Gastroesophageal sphincter (tissue), 4 donors: ENCODE measurements at regions not wholly inside any gene's neighbourhood (a gene's known extent, or its start where the extent isn't known, plus 50 kb on each side); places are given as distances from the start of the nearest gene placed in this dataset.

Experiments
- ATAC-seq: fragments of 150-250 bp; one replicate; pipeline ENCODE4 v1.9.1; 2016; ENCODE audit warnings: mild to moderate bottlenecking, moderate library complexity
- H3K27ac ChIP-seq, 4 donors: fragments of 200-600 bp; sonication (generic) in 3 of 4; 1 replicate in 3 of 4; 2 replicates in 1 of 4; pipeline ENCODE4 v1.5.1; 2016 to 2019
- H3K27me3 ChIP-seq: fragments of 200-600 bp; sonication (generic); one replicate; pipeline ENCODE4 v1.5.1; 2019
- H3K36me3 ChIP-seq, 2 donors: fragments of 200-600 bp; sonication (generic); one replicate each; pipeline ENCODE4 v1.5.1; 2019; ENCODE audit warnings: control low read depth in 1 of 2
- H3K4me1 ChIP-seq, 3 donors: fragments of 200-600 bp; sonication (generic); 1 replicate in 2 of 3; 2 replicates in 1 of 3; pipeline ENCODE4 v1.5.1; 2016 to 2019; ENCODE audit warnings: control low read depth in 2 of 3
- H3K4me3 ChIP-seq, 2 donors: fragments of 200-600 bp; sonication (generic); one replicate each; pipeline ENCODE4 v1.5.1; 2019; ENCODE audit warnings: mild to moderate bottlenecking in 1 of 2, moderate library complexity in 1 of 2
- H3K9me3 ChIP-seq, 3 donors: fragments of 200-600 bp; sonication (generic); one replicate each; pipeline ENCODE4 v1.5.1; 2017 to 2019; ENCODE audit warnings: control low read depth in 2 of 3
- CTCF ChIP-seq, 4 experiments: fragments of 200-600 bp in 2 of 4; fragments of 450-650 bp in 2 of 4; sonication (generic) in 1 of 4; IDR thresholded peaks; one replicate each; pipeline ENCODE4 v1.5.1; 2017 to 2019; ENCODE audit warnings: antibody characterized with exemption in 4 of 4, mild to moderate bottlenecking in 2 of 4, moderate library complexity in 2 of 4
- EP300 ChIP-seq: sonication (generic); formaldehyde crosslinking; IDR thresholded peaks from one replicate; pipeline ENCODE4 v1.6.1; 2017; ENCODE audit warnings: antibody characterized with exemption, mild to moderate bottlenecking
- POLR2A ChIP-seq, 2 donors: fragments of 450-650 bp; IDR thresholded peaks; one replicate each; pipeline ENCODE4 v1.6.1; 2017; ENCODE audit warnings: antibody characterized with exemption in 2 of 2, mild to moderate bottlenecking in 2 of 2, moderate library complexity in 1 of 2
- POLR2AphosphoS5 ChIP-seq: sonication (generic); formaldehyde crosslinking; IDR thresholded peaks from one replicate; pipeline ENCODE4 v1.6.1; 2017; ENCODE audit warnings: antibody characterized with exemption
- WGBS, 2 donors: methylation state at CpG; one replicate each; pipeline ENCODE4 v1.1.5; 2018; ENCODE audit warnings: low coverage in 1 of 2; 5-methylcytosine and 5-hydroxymethylcytosine counted together
- small RNA-seq, 4 donors: library from RNA; depleted of rRNA; stranded (forward); fragments of <200 nt; gene quantifications; one replicate each; pipeline ENCODE3, GENCODE V24; 2016

DNA sequence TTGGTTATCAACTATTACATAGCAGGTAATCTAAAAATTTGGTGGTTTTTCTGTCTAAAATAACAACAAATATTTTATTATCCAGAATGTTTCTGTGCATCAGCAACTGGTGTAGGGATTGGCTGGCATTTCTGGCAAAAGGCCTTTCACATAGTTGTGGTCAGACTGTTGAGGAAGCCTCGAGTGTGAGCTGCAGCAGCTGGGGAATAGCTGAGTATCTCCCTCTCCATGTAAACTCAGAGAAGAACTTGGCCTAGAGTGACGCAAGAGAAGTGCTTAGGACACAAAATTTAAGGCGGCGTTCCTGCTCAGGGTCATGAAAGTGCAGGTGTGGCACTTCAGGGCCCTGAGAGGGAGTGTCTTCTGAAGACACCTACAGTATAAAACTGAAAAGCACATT lies 558.9 kb downstream of the SPOCK3 start:
- Histone ChIP-seq H3K27ac (no peak overlapping the region), H3K36me3 (no peaks in the 10 kb centered on the region), H3K4me3 (no peak overlapping the region), H3K9me3 (no peaks in the 10 kb centered on the region), H3K27me3 (no peaks in the 10 kb centered on the region), H3K4me1 (no peaks in the 10 kb centered on the region)
- ATAC-seq, result no peak
- TF ChIP-seq POLR2A (IDR thresholded peaks at IDR 0.05) (no peak), CTCF (IDR thresholded peaks at IDR 0.05) (no peak), POLR2AphosphoS5 (no peak), EP300 (no peak)
- WGBS, 2 donors, result 57 to 78% methylated on average over 4 of the region's 4 CpGs

DNA sequence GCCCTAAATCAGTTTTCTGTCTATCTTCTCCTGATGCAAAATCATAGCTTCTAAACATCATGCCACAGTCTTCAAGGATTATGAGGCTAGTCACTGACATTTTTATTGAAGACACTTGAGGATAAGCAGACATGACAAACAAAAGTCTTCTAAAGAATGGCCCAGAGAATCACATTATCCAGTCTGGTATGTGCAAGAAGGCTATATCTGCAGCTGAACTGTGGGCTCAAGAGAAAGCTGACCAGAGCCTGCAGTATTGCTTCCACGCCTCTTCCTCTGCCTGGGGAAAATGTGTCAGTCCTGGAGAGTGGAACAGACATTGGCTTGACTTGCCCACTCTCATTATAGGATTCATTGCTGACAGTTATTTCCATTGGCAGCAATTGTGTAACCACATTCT lies 553.5 kb downstream of the SPOCK3 start:
- Histone ChIP-seq H3K9me3 (no peaks in the 10 kb centered on the region), H3K36me3 (no peaks in the 10 kb centered on the region), H3K4me3 (no peak overlapping the region), H3K27me3 (no peaks in the 10 kb centered on the region), H3K27ac (no peak overlapping the region), H3K4me1 (no peaks in the 10 kb centered on the region)
- no peak for TF ChIP-seq CTCF (IDR thresholded peaks at IDR 0.05)
- TF ChIP-seq POLR2A (IDR thresholded peaks at IDR 0.05), result no peak
- no peak for TF ChIP-seq POLR2AphosphoS5
- no peak for TF ChIP-seq EP300
- no peak for ATAC-seq
- WGBS, 2 donors, result 86% methylated on average over 1 of the region's 1 CpG; no CpG with 5 or more reads in 1 of the 2 donors

DNA sequence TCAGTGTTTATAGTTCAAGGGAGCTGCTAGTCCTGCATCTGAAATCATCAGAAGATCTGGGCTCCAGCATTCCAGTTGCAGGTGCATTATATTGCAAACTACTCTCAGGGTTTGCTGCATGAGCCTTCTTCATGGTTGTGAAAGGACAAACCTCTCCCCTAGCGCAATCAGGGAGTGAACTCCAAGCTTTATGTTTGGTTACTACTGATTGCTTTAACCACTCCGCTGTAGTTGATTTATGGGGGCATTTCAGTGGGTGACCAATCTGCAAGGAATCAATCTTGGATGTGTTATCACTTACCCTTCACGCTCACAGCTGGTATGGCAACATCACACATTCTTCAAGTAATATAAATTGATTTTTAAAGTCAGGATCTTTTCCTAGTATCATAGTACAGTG lies 552.1 kb downstream of the SPOCK3 start:
- Histone ChIP-seq H3K36me3 (no peaks in the 10 kb centered on the region), H3K27ac (no peak overlapping the region), H3K27me3 (no peaks in the 10 kb centered on the region), H3K9me3 (no peaks in the 10 kb centered on the region), H3K4me1 (no peaks in the 10 kb centered on the region), H3K4me3 (no peak overlapping the region)
- WGBS, 2 donors, result 7 to 62% methylated on average over 2 to 3 of the region's 3 CpGs
- TF ChIP-seq CTCF (IDR thresholded peaks at IDR 0.05), result no peak
- TF ChIP-seq POLR2AphosphoS5, result no peak
- no peak for ATAC-seq

Small RNA genes in the stretch of these regions (small RNA-seq; reads per million reads assigned to genes)
- 0 reads per million in 4 donors for gene RF00019
